ENCODE measurements at regions not wholly inside any gene's neighbourhood (a gene's known extent, or its start where the extent isn't known, plus 50 kb on each side); places are given as distances from the start of the nearest gene placed in this dataset.

GRCh38 chr10:3702056-3702546 lies 82.9 kb downstream of the KLF6 start:
- TF ChIP-seq POLR2A (IDR thresholded peaks at IDR 0.05) (no peak), CTCF (IDR thresholded peaks at IDR 0.05 in 4 of 5, conservative IDR thresholded peaks at IDR 0.05 in 1 of 5) (no peak)

Measured in gastrocnemius medialis (tissue), 4 donors.